Heart left ventricle (tissue), 16 donors: ENCODE measurements at regions not wholly inside any gene's neighbourhood (a gene's known extent, or its start where the extent isn't known, plus 50 kb on each side); places are given as distances from the start of the nearest gene placed in this dataset.
"Not testable (repeated sequence)": the region's sequence is repeated elsewhere in the genome, so short reads cannot be mapped to it uniquely, and the experiment has no call there.

Source experiments
- ATAC-seq, 4 donors: fragments of 200-7000 bp; cut with Tn5 transposase; one replicate each; pipeline ENCODE4 v1.9.1; 2020 to 2022; ENCODE audit warnings: moderate library complexity in 4 of 4, mild to moderate bottlenecking in 3 of 4, moderate number of reproducible peaks in 1 of 4
- DNase-seq, 5 donors: peaks; one replicate each; pipeline ENCODE4 v3.0.0-alpha.2; 2020
- H3K27ac ChIP-seq, 12 donors: fragments of 200-600 bp; sonication (generic) in 4 of 12; one replicate each; pipeline versions ENCODE4 v1.5.0 to v1.8.0; 2016 to 2022; ENCODE audit warnings: mild to moderate bottlenecking in 2 of 12
- H3K27me3 ChIP-seq, 9 donors: fragments of 200-600 bp; sonication (generic) in 2 of 9; one replicate each; pipeline versions ENCODE4 v1.5.1 to v1.8.0; 2016 to 2022; ENCODE audit warnings: mild to moderate bottlenecking in 3 of 9
- H3K36me3 ChIP-seq, 9 donors: fragments of 200-600 bp; sonication (generic) in 2 of 9; one replicate each; pipeline versions ENCODE4 v1.5.0 to v1.8.0; 2018 to 2022; ENCODE audit warnings: mild to moderate bottlenecking in 2 of 9
- H3K4me1 ChIP-seq, 12 donors: fragments of 200-600 bp; sonication (generic) in 4 of 12; one replicate each; pipeline versions ENCODE4 v1.5.0 to v1.8.0; 2016 to 2022; ENCODE audit warnings: mild to moderate bottlenecking in 3 of 12
- H3K4me3 ChIP-seq, 12 donors: fragments of 200-600 bp; sonication (generic) in 4 of 12; one replicate each; pipeline versions ENCODE4 v1.5.0 to v1.8.0; 2017 to 2022; ENCODE audit warnings: mild to moderate bottlenecking in 9 of 12, moderate library complexity in 4 of 12
- H3K9me3 ChIP-seq, 12 donors: fragments of 200-600 bp; sonication (generic) in 4 of 12; one replicate each; pipeline versions ENCODE4 v1.5.0 to v1.8.0; 2016 to 2022; ENCODE audit warnings: mild to moderate bottlenecking in 1 of 12
- CTCF ChIP-seq, 12 donors: fragments of 200-600 bp; sonication (generic) in 4 of 12; IDR thresholded peaks; one replicate each; pipeline versions ENCODE4 v1.5.0 to v1.8.0; 2018 to 2022; ENCODE audit warnings: antibody characterized with exemption in 12 of 12, mild to moderate bottlenecking in 5 of 12
- POLR2A ChIP-seq, 2 donors: fragments of 450-650 bp; IDR thresholded peaks; one replicate each; pipeline ENCODE4 v1.6.1; 2017; ENCODE audit warnings: antibody characterized with exemption in 2 of 2, mild to moderate bottlenecking in 2 of 2, moderate library complexity in 2 of 2
- WGBS, 4 donors: extraction: QIAGEN DNeasy Blood & Tissue Kit in 2 of 4; methylation state at CpG; one replicate each; pipeline versions ENCODE4 v1.1.5 to v1.1.7; 2013 to 2018; 5-methylcytosine and 5-hydroxymethylcytosine counted together
- intact Hi-C, 10 donors: fragments of 100-400 bp; cut with DNase I; formaldehyde crosslinking; loops; one replicate each; pipeline versions ENCODE4 v1.11.1 to v1.14.2; 2022
- donor health status: ischemic (EF 13 %, LVEDD 7.1; RV severe dilation, severe dysfunction).
- donor health status: healthy with polysubstance abuse.
- donor health status: DM: no; HTN: yes; CAD: no.
- donor health status: DM: no; HTN: no; CAD: no.
- donor health status: ischemic (EF 25% LVEDD 6.9; RV normal size, moderate dysfunction).
- donor health status: ischemic (EF 25% LVEDD 5.7; RV mildly dilated, moderate dysfunction).
- donor health status: healthy.
- donor health status: DM: yes; HTN: yes; CAD: no.
- donor health status: ischemic (EF 35%, LVEDD 5.7; RV mildly dilated, moderate dysfunction).
- donor health status: nonischemic (EF 11% LVEDD 7.7; RV severe dilation, severe dysfunction).
- donor health status: DM: yes; HTN: yes; CAD: no.
- donor health status: PGD.
- donor health status: ischemic (EF 29% LVEDD 5.4; RV normal size, mild dysfunction).
- donor health status: nonischemic (EF 23%, LVEDD 6.1; RV moderate dilation, normal function).

- no peak overlapping the region for H3K4me3 ChIP-seq
- no peak overlapping the region for H3K27ac ChIP-seq
- no peaks in the 10 kb centered on the region for H3K4me1 ChIP-seq
- no peaks in the 10 kb centered on the region for H3K36me3 ChIP-seq
- H3K27me3 ChIP-seq: no peaks in the 10 kb centered on the region
- TF ChIP-seq POLR2A (IDR thresholded peaks at IDR 0.05) (no peak), CTCF (IDR thresholded peaks at IDR 0.05) (no peak)
- ATAC-seq: no peak
- intact Hi-C loops: no loop called here
- no peak for DNase-seq
- WGBS, 4 donors: 92 to 96% (median 94%) methylated on average over 3 of the region's 3 CpGs
- H3K9me3 ChIP-seq: no peaks in the 10 kb centered on the region
Measured at GRCh38 chr1:58949551-58950220, 165.8 kb upstream of the JUN start.

GRCh38 chr1:58950897-58951296 lies 167.1 kb upstream of the JUN start:
- no peak overlapping the region for H3K27ac ChIP-seq
- H3K36me3 ChIP-seq: no peaks in the 10 kb centered on the region
- no peaks in the 10 kb centered on the region for H3K9me3 ChIP-seq
- no peaks in the 10 kb centered on the region for H3K4me1 ChIP-seq
- intact Hi-C loops: no loop called here
- no peak for TF ChIP-seq POLR2A (IDR thresholded peaks at IDR 0.05)
- TF ChIP-seq CTCF (IDR thresholded peaks at IDR 0.05): peak in 1 of 12 donors; percentile 11
- 91 to 96% (median 94%) methylated on average over 7 of the region's 7 CpGs for WGBS, 4 donors
- no peak for ATAC-seq
- DNase-seq: no peak
- no peak overlapping the region for H3K4me3 ChIP-seq
- H3K27me3 ChIP-seq: no peaks in the 10 kb centered on the region

- H3K4me1 ChIP-seq, intact Hi-C loops, H3K4me3 ChIP-seq, H3K36me3 ChIP-seq, H3K27ac ChIP-seq, DNase-seq, ATAC-seq, H3K27me3 ChIP-seq, H3K9me3 ChIP-seq: not testable (repeated sequence)
- WGBS, 4 donors: 94 to 98% (median 96%) methylated on average over 1 of the region's 1 CpG
Measured at GRCh38 chr1:58953951-58954350, 170.1 kb upstream of the JUN start.

GRCh38 chr1:58963287-58963686 lies 179.4 kb upstream of the JUN start:
- DNase-seq, H3K9me3 ChIP-seq, H3K36me3 ChIP-seq, H3K27me3 ChIP-seq, ATAC-seq, intact Hi-C loops, H3K27ac ChIP-seq, H3K4me3 ChIP-seq: not testable (repeated sequence)
- WGBS, 4 donors: 88 to 92% (median 90%) methylated on average over 2 of the region's 2 CpGs
- H3K4me1 ChIP-seq: peaks cover 0 to 16% (median 7%) of the 10 kb centered on the region in 12 donors

GRCh38 chr1:58964428-58964827 lies 180.6 kb upstream of the JUN start:
- Histone ChIP-seq H3K27ac (no peak overlapping the region), H3K36me3 (no peaks in the 10 kb centered on the region), H3K4me1 (peaks cover 0 to 25% (median 15%) of the 10 kb centered on the region in 12 donors), H3K4me3 (no peak overlapping the region), H3K9me3 (no peaks in the 10 kb centered on the region), H3K27me3 (no peaks in the 10 kb centered on the region)
- peak in 1 of 4 donors; percentile 29 for ATAC-seq
- no peak for DNase-seq
- 66 to 78% (median 77%) methylated on average over 2 of the region's 2 CpGs for WGBS, 4 donors
- intact Hi-C loops: no loop called here
- TF ChIP-seq CTCF (IDR thresholded peaks at IDR 0.05) (no peak), POLR2A (IDR thresholded peaks at IDR 0.05) (no peak)
